Neural progenitor cell (in vitro differentiated cells): ENCODE measurements at regions not wholly inside any gene's neighbourhood (a gene's known extent, or its start where the extent isn't known, plus 50 kb on each side); places are given as distances from the start of the nearest gene placed in this dataset.

Experiments
- EZH2 ChIP-seq: fragments of 200-600 bp; sonication (generic); IDR thresholded peaks from 2 replicates; pipeline ENCODE4 v1.6.1; 2017; ENCODE audit warnings: antibody characterized with exemption, mild to moderate bottlenecking, moderate library complexity
- TF ChIP-seq, protein P1 (sequence below): fragments of 200-600 bp; sonication (generic); IDR thresholded peaks from 2 replicates; pipeline ENCODE4 v1.5.1; 2017; ENCODE audit warnings: antibody characterized with exemption, mild to moderate bottlenecking

DNA sequence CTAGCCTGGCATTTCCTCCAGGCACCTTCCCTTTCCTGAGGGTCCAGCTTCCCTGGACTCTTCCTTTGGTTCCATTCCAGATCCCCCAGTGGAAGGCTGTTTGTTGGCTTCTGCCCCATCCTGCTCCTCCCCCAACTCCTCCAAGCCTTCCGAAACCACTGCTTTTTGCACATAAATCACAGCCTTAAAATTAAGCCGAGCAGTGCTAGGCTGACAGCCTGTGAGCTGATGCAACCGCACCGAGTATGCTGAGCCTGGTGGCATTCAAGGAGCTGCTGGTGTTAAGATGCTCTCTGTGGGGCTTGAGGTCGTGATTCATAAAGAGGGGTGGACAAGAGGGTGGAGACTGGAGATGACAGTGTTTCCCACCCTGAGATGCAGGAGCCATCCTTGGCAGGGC is 266.6 kb upstream of the C1orf174 start:
- TF ChIP-seq, protein P1, sequence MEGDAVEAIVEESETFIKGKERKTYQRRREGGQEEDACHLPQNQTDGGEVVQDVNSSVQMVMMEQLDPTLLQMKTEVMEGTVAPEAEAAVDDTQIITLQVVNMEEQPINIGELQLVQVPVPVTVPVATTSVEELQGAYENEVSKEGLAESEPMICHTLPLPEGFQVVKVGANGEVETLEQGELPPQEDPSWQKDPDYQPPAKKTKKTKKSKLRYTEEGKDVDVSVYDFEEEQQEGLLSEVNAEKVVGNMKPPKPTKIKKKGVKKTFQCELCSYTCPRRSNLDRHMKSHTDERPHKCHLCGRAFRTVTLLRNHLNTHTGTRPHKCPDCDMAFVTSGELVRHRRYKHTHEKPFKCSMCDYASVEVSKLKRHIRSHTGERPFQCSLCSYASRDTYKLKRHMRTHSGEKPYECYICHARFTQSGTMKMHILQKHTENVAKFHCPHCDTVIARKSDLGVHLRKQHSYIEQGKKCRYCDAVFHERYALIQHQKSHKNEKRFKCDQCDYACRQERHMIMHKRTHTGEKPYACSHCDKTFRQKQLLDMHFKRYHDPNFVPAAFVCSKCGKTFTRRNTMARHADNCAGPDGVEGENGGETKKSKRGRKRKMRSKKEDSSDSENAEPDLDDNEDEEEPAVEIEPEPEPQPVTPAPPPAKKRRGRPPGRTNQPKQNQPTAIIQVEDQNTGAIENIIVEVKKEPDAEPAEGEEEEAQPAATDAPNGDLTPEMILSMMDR: no peak
- no peak for TF ChIP-seq EZH2
